Stimulated activated CD8-positive, alpha-beta memory T cell treated with anti-CD3 and anti-CD28 coated beads, Interleukin-12 subunit alpha, Interleukin-12 subunit beta, amount 100 ng/mL, for 1 hour (primary cell): ENCODE measurements at regions not wholly inside any gene's neighbourhood (a gene's known extent, or its start where the extent isn't known, plus 50 kb on each side); places are given as distances from the start of the nearest gene placed in this dataset.

ENCODE experiments used
- DNase-seq: peaks from one replicate; pipeline ENCODE4 v3.0.0-alpha.2; 2020; ENCODE audit warnings: low read depth

DNA sequence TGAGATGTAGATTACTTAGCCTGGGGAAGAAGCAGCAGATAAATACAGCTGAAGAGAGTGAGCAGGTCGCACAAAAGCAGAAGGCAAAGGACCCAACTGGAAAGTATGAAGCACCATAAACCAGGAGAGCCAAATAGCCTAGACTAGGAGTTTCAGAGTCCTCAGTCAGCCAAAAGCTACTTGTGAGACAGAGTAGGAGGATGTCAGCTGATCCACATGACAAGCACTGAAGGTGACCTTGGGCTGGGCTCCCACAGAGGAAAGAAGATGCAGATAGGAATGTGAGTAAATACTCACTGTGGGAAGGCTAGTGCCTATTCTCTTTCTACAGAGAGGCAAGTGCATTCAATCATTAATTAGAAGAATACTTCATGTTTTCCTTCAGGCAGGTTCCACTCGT is 274.0 kb upstream of the POU3F2 start:
- no peak for DNase-seq

DNA sequence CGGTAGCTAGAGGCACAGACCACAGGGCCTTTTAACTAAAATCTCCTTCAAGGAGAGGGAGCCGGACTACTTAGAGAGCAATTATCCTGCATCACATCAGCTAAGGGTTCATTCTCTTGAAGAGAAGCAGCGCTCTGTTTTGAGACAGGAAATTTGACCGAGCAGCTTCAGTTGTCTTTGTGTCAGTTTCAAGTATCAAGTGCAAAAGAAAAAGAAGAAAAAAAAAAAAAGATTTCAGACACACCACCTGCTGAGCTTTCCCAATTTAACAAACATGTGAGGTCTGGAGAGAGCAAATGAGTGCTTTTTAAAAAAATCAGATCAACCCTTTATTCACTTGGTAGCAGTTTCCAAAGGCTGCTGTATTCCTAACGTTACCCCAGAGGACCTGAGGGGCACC is 273.5 kb upstream of the POU3F2 start:
- no peak for DNase-seq

DNA sequence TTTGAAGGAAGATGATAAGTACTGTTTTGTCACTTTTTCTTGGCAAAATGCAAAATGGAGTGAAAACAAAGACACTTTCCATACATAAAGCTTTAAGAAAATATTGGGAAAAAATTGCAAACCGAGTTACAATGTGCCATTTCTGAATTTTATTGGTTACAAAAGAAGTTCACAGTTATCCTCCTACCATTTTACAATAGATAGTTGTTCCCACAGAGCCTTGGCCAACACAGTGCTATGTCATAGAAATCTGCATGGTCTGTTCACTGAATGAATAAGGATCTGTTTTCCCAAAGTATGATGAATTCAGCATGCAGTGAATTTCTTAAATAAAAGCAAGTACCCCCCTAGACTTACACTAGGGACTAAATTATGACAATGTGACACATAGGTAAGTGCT is 268.2 kb upstream of the POU3F2 start:
- DNase-seq = no peak

DNA sequence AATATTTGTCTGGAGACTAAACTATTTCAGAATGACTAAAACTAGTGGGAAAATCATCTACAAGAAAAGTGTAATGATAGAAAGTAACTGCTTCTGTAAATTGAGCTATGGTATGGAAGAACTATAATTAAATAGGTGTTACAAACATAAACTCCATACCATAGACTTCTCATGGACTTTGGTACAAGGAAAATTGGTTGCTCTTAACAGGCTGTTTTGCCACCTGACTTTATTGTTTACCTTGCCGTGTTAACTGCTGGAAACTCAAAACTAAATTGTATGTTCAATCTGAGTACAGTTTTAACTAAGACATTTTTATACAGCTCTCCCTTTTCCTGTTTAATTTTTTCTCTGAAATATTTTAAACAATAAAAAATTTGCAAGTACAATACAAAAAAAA is 261.8 kb upstream of the POU3F2 start:
- DNase-seq = no peak

DNA sequence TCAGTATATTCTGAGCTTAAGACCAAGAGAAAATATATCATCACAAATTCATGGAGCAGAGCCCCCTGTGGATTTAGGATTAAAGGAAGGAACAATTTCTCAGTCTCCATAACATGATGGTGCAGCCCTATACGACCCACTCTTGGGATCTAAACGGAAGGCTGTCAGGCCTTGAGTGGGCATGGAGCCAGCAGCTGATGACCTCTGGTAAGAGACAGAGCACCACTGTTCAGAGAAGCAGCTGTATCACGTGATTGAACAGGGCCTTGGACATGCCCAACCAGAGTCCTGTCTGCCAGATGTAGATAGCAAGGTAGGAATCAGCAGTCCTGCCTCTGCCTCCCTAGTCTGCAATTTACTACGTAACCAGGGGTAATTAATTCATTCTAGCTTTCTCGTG is 259.4 kb upstream of the POU3F2 start:
- no peak for DNase-seq

DNA sequence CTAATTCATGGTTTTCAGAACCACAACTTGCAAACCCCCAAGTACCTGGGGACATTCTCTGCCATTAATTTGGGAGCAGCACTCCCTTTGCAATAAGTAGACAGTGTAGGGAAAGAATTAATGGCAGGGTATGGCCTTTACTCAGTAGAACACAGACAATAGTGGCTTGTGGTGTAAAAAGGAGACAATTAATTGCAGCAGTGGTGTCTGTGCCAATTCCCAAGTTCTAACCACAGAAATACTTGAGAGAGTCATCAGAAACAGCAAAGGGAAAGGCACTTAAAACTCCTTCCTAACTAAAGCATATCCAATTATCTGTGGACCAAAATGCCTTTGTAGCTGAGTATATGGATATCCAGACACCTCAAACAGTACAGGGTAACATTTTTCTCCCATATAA is 257.6 kb upstream of the POU3F2 start:
- no peak for DNase-seq

DNA sequence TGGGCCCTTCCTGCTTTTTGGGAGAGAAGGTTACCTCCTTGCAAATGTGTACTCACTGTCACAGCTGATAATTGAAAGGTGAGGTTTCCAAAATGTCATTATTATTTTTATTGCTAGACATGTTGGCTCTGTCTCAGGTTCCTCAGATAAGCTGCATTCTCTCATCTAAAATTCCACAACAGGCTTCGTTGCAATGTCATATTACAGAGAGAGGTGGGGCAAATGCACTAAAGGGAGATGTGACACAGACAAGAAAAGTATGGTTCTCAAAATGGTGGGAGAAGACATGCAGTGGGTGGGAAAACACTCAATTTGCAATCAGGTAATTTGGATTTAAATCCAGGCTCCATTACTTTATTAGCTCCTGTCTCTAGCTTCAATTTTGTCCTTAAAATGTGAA is 256.4 kb upstream of the POU3F2 start:
- DNase-seq = no peak

DNA sequence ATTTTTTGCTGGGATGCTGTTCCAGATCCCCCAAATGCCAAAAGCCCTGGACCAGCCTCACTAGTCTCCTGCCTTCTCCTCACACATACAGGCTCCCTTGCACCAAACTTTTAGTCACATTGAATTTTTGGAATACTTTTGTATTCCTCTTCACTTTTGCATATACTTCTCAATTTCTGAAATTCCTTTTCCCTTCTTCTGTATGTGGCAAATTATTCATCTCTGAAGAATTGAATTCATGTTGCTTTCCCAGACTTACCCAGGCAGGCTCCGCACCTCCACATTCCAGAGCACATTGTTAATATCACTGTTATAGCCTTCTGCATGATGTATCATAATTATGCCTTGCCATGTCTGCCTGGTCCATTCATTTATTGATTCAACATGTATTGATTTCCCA is 255.3 kb upstream of the POU3F2 start:
- DNase-seq = no peak

DNA sequence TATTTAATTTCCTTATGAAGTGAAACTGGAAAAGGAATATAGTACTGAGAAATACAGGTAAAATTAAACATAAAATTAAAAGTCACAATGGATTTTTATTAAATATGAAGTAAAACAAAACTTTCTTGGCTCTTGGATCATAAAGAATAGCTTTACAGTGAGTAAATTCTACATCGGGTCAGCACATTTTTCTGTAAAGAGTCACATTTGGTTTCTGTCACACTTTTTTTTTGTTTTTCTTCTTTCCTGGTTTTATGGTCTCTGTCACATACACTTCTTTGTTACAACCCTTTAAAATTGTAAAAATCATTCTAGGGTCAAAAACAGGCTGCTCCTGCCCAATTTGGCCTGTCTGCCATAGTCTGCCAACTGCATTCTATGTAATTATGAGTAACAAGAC is 254.4 kb upstream of the POU3F2 start:
- DNase-seq = no peak

DNA sequence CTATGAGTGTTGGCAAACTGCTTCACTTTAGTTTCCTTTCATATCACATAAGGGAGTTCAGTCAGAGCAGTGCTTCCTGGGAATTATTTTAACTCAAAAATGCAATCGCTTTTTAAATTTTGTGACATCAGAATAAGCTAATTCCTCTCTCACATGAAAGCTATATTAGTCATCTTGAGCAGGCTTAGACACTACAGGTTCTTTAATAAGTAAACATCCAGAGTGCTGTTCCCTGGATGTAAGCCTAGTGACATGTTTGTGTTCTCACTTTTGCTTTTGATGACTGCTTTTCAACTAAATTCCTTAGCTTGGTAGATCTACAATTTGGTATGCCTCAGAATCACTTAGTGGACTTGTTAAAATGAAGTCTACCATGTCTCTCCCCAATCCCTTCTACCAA is 252.7 kb upstream of the POU3F2 start:
- DNase-seq = no peak

DNA sequence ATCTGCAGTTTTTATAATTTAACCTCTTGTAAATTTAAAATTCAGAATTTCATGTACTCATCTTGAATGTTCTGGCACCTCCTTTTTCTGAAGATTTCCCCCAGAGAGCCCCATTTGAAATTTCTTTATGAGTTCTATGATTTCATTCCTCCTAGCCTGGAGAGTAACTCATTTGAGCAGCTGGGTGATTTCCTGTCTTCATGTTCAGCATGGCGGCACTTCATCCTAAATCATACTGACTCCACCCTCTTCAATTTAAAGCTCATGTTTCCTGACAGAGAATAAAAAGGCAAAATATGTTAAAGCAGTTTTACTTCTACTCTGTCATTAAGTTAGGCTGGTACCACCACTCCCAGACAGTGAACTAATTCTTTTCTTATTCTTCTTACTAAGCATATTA is 250.9 kb upstream of the POU3F2 start:
- no peak for DNase-seq

DNA sequence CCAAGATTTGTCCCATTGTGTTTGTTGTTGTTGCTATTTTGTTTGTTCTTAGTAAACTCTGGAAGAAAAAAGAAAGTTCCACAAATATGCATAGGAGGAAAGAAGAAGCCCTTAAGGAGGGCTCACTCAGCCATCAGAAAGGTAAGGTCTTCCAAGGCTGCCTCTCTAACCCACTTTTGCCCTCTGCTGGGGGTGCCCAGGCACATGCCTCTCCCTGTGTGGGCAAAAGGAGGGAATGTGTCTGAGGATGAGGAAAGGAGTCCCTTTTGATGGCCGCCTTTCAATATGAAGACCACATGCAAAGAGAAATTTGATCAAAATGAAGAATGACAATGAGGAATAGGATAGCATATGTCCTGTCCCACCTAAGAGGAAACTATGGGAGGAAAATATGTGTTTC is 248.2 kb upstream of the POU3F2 start:
- no peak for DNase-seq

DNA sequence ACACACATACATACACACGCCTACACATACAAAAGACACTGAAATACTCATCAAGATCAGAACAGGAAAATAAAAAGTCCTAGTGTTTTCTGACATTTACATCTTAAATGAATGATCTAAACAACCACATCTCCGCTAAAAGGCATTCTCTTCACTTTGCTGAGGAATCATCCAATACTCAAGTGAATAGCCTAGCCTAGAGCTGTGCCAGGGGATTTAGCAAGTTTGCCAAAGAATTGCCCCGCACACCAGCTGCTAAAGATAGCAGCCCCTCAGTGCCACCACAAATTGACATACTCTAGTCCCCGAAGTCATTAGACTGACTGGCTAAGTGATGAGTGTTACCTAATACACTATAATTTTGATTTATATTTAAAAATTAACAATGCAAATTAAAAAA is 246.8 kb upstream of the POU3F2 start:
- no peak for DNase-seq

DNA sequence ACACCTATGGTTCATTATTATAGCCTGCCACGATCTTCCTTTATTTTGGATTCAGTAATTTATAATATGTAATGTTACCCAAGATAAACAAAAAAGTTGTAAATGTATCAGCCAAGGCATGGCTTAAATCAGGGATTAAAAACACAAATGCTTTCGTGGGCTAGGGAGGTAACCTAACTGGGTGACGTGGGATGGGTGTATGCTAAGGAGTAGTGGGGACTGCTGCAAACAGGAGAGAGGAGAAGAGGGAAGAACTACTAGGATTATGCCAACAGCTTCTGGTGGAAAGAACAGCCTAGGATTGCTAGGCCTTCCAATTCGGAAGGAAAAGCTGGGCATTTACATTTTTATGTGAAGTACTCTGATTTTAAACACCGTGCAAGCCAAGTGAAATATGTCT is 244.8 kb upstream of the POU3F2 start:
- DNase-seq = no peak

DNA sequence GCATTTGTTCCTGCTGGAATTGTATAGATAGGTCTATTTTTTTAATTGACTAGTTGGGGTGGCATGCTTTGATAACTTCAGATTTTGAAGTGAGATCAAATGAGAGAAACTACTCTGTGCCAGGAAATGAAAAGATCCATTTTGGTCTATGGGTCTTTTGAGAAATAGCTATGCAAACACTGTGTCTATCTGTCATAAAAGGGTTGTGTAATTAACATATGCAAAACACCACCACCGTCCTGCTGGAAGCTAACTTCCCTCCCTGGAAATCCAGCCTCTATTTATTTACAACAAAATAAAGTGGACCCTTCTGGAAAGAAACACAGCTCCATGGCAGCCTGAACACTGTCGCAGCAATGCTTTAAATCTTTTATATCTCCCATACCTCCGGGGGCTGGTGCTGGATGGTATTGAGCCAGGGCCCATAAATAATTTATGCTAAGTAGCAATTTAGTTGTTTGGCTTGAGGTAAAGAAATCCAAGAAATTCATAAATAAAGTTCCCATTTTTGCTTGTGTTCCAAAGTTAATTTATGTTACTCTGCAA is 244.2 kb upstream of the POU3F2 start:
- no peak for DNase-seq

DNA sequence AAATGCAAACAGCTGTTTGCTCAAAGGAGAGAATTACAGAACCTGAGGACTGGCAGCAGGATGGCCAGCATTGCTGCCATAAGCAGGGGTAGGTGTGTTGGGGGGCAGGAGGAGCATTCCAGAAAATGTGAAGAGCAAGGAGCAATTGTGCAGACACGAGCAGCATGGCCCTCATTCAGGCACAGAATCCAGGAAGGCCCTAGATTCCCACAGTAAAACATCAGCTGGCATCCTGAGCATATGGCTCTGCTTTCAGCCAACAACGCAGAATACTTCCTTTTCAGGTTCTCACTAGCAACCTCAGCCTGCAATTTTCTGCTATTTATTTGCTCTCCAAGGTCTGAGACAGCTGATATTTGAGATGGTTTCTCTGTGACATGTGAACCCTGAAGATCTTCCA is 243.4 kb upstream of the POU3F2 start:
- no peak for DNase-seq

DNA sequence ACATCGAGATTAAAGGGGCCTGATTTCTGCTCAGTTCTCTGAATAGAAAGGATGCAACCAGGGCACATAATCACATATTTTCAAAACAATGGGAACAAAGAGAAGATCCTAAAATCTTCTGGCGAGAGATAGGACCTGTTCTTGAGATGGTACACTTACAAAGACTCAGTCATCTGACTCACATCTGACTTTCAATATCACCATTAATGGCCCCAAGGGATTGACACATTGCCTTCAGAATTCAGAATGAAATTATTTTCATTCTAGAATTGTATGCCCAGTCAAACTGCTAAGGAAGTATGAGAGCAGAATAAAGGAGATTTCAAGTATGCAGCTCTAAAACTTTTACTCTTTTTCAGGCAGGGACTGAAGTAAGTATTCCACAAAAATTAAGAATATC is 240.7 kb upstream of the POU3F2 start:
- no peak for DNase-seq

DNA sequence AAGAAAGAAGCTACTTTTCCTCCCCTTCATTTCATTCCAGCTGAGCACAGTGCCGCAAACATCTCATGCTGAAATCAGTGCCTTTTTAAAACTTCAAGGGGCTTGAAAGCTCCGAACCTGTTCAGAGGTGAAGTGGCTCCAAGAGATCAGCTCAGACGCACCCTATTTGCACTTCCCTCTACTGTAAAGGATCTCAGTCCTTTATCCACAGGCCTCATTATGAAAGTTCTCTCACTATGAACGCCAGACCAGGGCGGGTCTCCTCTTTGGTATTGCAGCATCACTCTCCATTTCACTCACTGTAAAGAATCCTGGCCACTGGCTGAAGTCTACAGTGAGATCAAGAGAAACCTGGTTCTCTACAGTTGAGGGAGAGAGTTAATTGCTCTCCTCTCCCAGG is 232.7 kb upstream of the POU3F2 start:
- DNase-seq = no peak

DNA sequence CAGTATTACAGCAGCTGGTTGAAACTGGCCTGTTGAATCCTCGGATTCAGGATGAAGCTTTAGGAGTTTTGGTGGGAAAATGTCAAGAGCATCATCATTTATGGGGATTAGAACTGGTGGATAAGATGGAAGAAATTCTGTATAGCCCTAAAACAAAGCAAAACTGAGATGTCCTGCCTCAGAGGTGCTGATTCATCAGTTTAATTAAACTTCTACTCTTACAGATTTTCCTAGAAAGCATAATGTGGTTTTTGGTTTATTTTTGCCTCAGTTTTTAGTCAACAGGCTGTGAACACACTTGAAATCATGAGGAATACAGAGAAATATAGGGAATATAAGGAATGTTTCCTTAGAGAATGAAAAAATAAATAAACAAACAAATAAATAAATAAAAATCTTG is 228.7 kb upstream of the POU3F2 start:
- no peak for DNase-seq

DNA sequence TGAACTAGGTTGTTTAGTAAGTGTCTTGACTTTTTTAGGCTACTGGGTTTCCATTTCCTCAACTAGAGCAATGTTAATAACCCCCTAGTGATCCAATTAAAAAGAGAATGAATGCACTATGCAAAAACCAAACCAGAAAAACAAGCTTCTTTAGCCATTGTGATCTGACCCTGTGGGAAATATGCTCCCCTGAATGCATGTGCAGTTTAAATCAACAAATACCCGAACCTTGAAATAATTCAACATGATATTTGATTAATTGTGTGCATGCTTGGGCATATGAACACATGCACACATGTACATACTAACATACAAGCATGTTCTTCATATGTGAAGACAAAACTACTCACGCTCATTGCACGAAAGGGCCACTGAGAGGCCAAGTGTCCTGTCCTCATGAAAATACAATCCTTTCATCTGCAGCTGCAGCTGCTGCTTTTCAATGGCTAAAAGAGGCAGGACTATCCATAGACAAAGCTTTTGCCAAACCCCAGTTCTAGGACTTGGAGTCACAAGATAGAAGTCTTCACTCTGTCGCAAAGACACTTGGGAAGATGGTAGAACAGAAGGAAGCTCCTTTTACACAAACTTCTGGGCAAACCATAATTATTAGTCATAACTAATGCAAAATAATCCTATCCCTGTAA is 207.1 kb upstream of the POU3F2 start:
- no peak for DNase-seq

DNA sequence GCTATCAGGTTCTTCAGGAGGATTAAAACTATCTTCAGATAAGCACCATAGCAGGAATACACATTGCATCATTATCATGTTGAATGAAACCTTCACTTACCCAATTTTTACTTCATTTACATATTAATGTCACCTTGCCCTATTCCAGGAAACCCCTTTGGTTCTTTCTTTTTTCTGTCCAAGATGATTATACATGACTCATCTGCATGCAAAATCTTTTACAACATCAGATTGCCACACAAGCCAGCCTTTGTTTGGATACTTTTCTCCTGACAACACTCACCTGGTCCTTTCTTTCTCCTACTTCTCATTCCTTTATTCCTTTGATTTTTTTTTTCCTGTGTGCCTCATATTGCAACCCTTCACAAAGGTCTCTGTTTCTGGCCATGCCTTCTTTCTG is 200.5 kb upstream of the POU3F2 start:
- DNase-seq = no peak

DNA sequence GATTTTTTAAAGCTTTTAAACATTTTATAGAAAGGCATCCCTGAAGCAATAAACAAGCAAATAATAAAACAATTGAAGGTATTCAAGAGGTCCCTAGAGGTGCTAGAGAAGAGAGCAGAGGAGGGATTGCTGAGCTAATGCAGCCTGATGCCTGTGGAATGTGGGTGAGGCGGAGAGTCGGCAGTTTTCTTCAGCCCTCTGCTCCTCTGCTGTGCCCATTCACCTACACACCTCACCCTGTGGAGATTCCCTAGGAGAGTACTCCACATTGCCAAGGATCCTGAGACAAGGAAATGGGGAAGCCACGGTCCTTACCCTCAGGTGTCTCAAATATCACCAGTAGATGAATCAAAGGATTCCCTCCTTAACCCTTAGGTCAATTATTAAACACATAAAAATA is 199.8 kb upstream of the POU3F2 start:
- DNase-seq = no peak

DNA sequence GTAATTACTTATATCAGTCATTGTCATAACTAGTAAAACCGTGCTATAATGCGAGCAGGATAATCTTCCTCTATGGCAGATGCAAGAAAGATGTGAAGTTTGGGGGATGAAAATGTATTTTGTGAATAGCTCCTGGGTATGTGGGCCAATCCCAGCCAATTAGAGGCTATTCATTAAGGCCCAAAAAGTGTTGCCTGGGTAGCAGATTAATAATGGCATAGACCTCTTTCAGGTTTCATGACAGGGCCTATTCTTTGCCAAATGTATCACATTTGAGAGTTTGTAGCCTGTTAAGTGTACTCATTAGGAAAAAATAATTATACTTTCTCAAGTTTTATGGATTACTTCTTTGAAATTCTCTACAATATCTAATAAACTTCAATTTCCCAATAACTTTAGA is 199.2 kb upstream of the POU3F2 start:
- DNase-seq = no peak

DNA sequence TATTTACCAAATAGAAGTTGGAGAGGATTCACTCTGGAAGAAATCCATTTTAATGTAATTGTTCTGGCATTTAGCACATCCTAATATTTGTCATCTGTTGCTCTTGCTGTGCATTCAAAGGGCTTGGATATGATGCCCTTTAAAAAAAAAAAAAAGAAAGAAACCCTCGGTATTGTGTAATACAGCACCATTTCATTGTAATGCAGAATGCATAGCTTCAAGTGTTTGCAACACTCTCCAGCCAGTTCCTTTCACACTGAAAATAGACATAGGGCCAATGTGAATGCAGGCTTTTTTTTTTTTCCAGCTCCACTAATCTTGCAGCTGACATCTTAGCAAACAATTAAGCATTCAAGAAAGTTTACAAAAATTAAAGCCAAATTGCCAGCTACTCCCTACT is 197.4 kb upstream of the POU3F2 start:
- no peak for DNase-seq
